Activated CD8-positive, alpha-beta memory T cell treated with anti-CD3 and anti-CD28 coated beads for 36 hours (primary cell): ENCODE measurements at regions not wholly inside any gene's neighbourhood (a gene's known extent, or its start where the extent isn't known, plus 50 kb on each side); places are given as distances from the start of the nearest gene placed in this dataset.
"Not testable (repeated sequence)": the region's sequence is repeated elsewhere in the genome, so short reads cannot be mapped to it uniquely, and the experiment has no call there.

Experiments
- CTCF ChIA-PET: fragments of 350-600 bp; sonication (Branson Sonifier 250); formaldehyde crosslinking; loops from one replicate; lab custom pipeline; 2021; ENCODE audit warnings: antibody characterized with exemption; lab: Charles Lee
- POLR2A ChIA-PET: fragments of 350-600 bp; sonication (Branson Sonifier 250); formaldehyde crosslinking; loops from one replicate; lab custom pipeline; 2021; ENCODE audit warnings: antibody characterized with exemption; lab: Charles Lee

DNA sequence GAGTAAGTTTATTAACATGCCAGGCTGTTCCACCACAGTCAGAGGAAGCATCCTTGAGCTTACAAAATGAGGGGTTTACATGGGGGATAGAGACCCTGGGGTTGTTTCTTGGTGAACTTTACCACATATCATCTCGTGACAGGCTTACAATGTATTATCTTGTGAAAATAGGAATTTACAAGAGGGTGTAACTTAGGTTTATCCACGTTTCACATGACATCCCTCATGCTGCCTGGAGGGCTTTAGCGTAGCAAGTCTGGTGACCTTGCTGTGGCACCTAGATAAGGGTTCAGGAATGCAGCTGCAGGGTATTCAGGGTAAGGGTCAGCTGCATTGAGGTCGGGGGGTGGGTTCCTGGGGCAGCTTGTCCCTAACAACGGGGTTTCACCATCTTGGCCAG is 154.6 kb upstream of the ARG1 start:
- CTCF ChIA-PET, result no interaction called here
- POLR2A ChIA-PET, result no interaction called here

- CTCF ChIA-PET, result no interaction called here
Observed at GRCh38 chr6:131419702-131420101, 153.3 kb upstream of the ARG1 start.

DNA sequence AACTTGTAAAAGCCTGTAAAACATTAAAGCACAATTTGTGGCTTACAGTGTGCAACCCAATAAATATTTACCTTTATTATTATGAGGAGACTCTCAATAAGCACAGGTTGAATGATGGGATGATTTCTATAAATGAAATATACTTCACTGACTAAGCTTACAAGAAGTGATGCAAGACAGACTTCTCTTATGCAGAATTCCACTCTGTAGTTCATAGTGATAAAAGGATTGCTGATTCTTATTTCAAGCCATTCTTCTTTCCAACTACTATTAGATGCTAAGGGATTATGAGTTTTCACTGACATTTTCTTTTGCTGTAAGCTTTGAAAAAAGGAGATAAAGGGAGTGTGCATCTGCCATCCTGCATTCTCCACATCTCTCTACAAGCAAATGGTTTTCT is 149.0 kb upstream of the ARG1 start:
- ChIA-PET POLR2A (no interaction called here), CTCF (no interaction called here)

More at GRCh38 chr6:131419702-131420101, 153.3 kb upstream of the ARG1 start:
- POLR2A ChIA-PET, result no interaction called here

GRCh38 chr6:131424475-131424874 is 148.6 kb upstream of the ARG1 start:
- ChIA-PET POLR2A (no interaction called here), CTCF (no interaction called here)

- CTCF ChIA-PET, result no interaction called here
- POLR2A ChIA-PET, result no interaction called here
Observed at GRCh38 chr6:131427434-131428058, 145.5 kb upstream of the ARG1 start.

DNA sequence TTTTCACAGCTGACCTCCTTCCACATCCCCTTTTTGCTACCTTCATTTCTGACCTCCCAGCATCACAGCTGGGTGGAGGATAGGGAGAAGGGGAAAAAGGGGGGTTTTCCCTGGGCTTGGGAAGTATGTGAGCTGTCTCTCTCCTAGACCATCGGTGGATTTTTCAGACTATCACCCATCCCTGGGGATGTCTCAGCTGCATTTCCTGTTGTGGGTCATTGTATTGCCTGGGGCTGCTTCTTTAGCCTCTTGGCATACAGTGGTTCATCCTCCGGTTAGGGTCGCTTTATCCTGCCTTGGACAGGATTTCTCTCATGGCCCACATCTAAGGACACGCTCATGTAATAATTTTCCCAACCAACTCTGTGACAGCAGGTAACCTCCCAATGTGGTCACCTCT is 142.5 kb upstream of the ARG1 start:
- ChIA-PET POLR2A (no interaction called here), CTCF (no interaction called here)

- CTCF ChIA-PET, result no interaction called here
- POLR2A ChIA-PET, result no interaction called here
Observed at GRCh38 chr6:131431718-131432117, 141.3 kb upstream of the ARG1 start.

- ChIA-PET POLR2A (no interaction called here), CTCF (no interaction called here)
Observed at GRCh38 chr6:131433927-131434326, 139.1 kb upstream of the ARG1 start.

- ChIA-PET POLR2A (no interaction called here), CTCF (no interaction called here)
Observed at GRCh38 chr6:131436358-131436757, 136.7 kb upstream of the ARG1 start.

- CTCF ChIA-PET, result no interaction called here
- POLR2A ChIA-PET, result no interaction called here
Observed at GRCh38 chr6:131443014-131443413, 130.0 kb upstream of the ARG1 start.

GRCh38 chr6:131443514-131443913 is 129.5 kb upstream of the ARG1 start:
- POLR2A ChIA-PET, result no interaction called here
- CTCF ChIA-PET, result no interaction called here

- CTCF ChIA-PET, result not testable (repeated sequence)
- POLR2A ChIA-PET, result interaction anchor here (0.6 kb wide), 1 partner anchor 365 kb away, joined by 5 read pairs; no protein-coding TSS in a partner anchor
Observed at GRCh38 chr6:131445356-131445755, 127.7 kb upstream of the ARG1 start.

- ChIA-PET POLR2A (no interaction called here), CTCF (no interaction called here)
Observed at GRCh38 chr6:131450861-131451260, 122.2 kb upstream of the ARG1 start.

DNA sequence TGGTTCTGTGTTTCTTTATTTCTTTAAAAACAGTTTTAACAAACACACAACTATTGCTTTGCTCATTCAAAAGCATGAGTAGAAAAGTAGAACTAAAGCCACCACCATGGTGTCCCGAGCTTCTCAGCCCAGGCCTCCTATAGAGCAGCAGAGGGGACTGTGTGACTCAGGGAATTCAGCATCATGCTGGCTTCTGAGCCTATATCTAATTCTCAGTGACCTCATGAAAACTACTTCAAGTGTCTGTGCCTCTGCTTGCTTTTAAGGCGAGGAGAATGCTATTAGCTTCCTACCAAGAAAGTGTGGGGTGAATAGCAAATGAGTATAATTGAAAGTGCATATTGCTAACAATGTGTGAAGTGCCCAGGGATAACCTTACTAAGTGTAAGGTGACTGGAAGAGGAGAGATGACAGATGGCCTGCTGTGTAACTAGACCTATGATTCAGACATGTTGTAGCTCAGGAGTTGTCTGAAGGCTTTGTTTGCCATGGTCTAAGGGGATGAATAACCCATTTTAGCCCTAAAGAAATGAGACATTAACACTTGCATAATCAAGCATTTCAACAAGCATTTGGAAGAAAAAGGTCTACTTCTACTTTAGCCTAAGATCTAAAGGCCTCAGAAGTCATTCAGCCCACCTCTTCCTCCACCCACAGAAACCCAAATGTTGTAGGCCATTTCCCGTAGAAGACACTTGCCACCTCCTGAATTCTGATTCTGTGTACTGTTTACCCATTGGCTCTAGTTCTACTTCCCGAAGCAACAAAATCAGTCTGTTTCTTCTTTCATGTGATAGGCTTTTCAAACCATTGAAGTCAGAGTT is 121.5 kb upstream of the ARG1 start:
- ChIA-PET CTCF (no interaction called here), POLR2A (no interaction called here)

DNA sequence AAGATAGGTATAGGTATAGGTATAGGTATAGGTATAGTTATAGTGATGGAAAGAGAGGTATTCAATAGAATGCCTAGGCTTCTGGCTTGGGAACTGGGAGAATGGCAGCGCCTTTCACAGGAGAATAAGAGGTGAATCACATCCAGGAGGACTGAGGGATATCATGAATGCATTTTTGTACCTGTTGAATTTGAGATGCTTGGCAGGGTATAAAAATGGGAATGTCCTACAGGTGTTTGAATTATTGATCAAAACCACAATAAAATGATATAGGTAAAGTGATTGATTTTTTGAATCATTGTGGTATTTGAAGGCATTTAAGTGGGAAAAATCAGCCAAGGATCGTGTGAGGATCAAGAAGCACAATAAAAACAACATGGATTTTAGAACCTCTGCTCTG is 119.2 kb upstream of the ARG1 start:
- POLR2A ChIA-PET, result no interaction called here
- CTCF ChIA-PET, result interaction anchor here (1.2 kb wide), 1 partner anchor 81 kb away, joined by 3 read pairs; no protein-coding TSS in a partner anchor

DNA sequence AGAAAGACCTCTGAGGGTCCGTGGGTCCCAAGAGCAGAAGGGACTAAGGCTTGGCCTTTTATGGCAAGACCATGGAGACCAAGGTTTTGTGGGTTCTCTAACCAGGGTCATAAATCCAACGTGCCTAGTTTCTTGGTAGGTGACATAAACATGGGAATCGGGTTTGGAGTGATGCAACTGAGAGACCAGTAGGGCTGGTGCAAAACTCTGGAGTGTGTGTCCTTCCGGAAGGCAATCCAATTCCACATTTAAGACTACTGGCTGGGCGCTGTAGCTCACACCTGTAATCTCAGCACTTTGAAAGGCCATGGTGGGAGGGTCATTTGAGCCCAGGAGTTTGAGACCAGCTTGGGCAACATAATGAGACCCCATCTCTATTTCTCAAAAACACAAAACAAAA is 116.5 kb upstream of the ARG1 start:
- CTCF ChIA-PET, result no interaction called here
- POLR2A ChIA-PET, result no interaction called here

DNA sequence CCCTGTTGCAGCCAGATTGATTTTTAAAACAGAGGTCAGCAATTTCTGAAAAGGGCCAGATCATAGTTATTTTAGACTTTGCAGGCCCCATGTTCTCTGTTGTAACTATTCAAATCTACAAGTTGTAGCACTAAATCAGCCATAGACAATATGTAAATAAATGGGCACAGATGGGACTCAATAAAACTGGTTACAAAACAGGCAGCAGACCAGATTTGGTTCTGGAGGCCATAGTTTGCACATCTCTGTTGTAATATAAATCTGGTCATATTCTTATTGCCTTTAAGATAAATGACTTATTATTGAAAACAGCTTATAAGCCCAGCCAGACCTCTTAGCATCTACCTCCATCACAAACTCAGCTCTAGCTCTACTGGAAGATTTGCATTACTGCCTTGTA is 114.0 kb upstream of the ARG1 start:
- POLR2A ChIA-PET, result no interaction called here
- CTCF ChIA-PET, result no interaction called here

- ChIA-PET CTCF (no interaction called here), POLR2A (no interaction called here)
Observed at GRCh38 chr6:131460614-131461000, 112.4 kb upstream of the ARG1 start.

GRCh38 chr6:131469130-131469529 is 103.9 kb upstream of the ARG1 start:
- ChIA-PET CTCF (no interaction called here), POLR2A (no interaction called here)

DNA sequence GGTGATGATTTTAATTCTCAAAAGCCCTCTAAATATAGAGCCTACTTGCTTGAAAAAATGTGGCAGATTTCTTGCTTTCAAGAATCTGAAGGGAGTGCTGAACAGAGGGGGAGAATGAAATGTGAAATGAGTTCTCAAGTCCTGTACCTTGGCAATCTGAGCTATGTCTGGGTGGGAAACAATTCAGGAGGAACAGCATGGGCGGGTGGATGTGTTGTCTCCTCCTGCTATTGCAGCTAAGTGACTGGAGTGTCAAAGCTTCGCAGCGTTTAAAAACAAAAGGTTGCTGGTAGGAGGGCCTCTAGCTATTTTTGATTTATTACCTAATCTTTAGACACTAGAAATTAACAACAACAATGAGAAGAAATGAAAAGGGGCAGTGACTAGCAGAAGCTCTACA is 102.5 kb upstream of the ARG1 start:
- ChIA-PET POLR2A (no interaction called here), CTCF (no interaction called here)

DNA sequence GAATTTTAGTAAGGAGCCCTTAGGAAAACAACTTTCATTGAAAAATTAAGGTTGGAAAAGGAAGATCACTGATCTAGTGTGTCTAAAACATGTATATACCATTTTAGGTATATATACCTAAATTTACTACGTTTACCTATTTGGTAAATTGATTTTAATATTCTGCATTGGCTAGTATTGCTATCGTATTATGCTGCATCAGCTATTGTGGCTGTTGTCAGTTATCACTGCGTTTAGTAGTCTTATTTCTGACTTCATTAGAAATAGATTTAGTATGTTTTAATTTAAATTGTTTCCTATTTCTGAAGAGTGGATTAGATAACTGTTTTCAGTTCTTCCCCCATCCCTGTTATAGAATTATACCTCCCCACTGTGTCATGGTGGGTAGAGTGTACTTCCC is 101.7 kb upstream of the ARG1 start:
- ChIA-PET CTCF (no interaction called here), POLR2A (no interaction called here)
